ENCODE measurements at regions not wholly inside any gene's neighbourhood (a gene's known extent, or its start where the extent isn't known, plus 50 kb on each side); places are given as distances from the start of the nearest gene placed in this dataset.

- no peak for DNase-seq (ENCODE audit: low read depth, low spot score)
- TF ChIP-seq CTCF (IDR thresholded peaks at IDR 0.05; ENCODE audit: low read depth, low read length), result no peak
- no peak overlapping the region for H3K4me3 ChIP-seq (ENCODE audit: low read depth, low read length)
- in situ Hi-C loops (cut with HindIII; ENCODE audit: low sequenced_read_pairs), result no loop called here
Measured at GRCh38 chr2:128914320-128914719, 595.7 kb upstream of the HS6ST1 start.

GRCh38 chr2:128921751-128922150 lies 603.1 kb upstream of the HS6ST1 start:
- no peak for TF ChIP-seq CTCF (IDR thresholded peaks at IDR 0.05; ENCODE audit: low read depth, low read length)
- no peak overlapping the region for H3K4me3 ChIP-seq (ENCODE audit: low read depth, low read length)
- in situ Hi-C loops (cut with HindIII; ENCODE audit: low sequenced_read_pairs), result no loop called here
- no peak for DNase-seq (ENCODE audit: low read depth, low spot score)

- in situ Hi-C loops (cut with HindIII; ENCODE audit: low sequenced_read_pairs), result no loop called here
- no peak for TF ChIP-seq CTCF (IDR thresholded peaks at IDR 0.05; ENCODE audit: low read depth, low read length)
Measured at GRCh38 chr2:128922154-128922553, 603.5 kb upstream of the HS6ST1 start.

GRCh38 chr2:128925631-128926030 lies 607.0 kb upstream of the HS6ST1 start:
- in situ Hi-C loops (cut with HindIII; ENCODE audit: low sequenced_read_pairs), result no loop called here
- DNase-seq (ENCODE audit: low read depth, low spot score), result no peak
- H3K4me3 ChIP-seq (ENCODE audit: low read depth, low read length), result no peak overlapping the region
- TF ChIP-seq CTCF (IDR thresholded peaks at IDR 0.05; ENCODE audit: low read depth, low read length), result no peak

More at GRCh38 chr2:128922154-128922553, 603.5 kb upstream of the HS6ST1 start:
- DNase-seq (ENCODE audit: low read depth, low spot score), result no peak
- H3K4me3 ChIP-seq (ENCODE audit: low read depth, low read length), result no peak overlapping the region

- no peak for DNase-seq (ENCODE audit: low read depth, low spot score)
- no peak for TF ChIP-seq CTCF (IDR thresholded peaks at IDR 0.05; ENCODE audit: low read depth, low read length)
- in situ Hi-C loops (cut with HindIII; ENCODE audit: low sequenced_read_pairs), result no loop called here
- no peak overlapping the region for H3K4me3 ChIP-seq (ENCODE audit: low read depth, low read length)
Measured at GRCh38 chr2:128930101-128930500, 611.4 kb upstream of the HS6ST1 start.

GRCh38 chr2:128940378-128940777 lies 621.7 kb upstream of the HS6ST1 start:
- H3K4me3 ChIP-seq (ENCODE audit: low read depth, low read length), result no peak overlapping the region
- in situ Hi-C loops (cut with HindIII; ENCODE audit: low sequenced_read_pairs), result no loop called here
- DNase-seq (ENCODE audit: low read depth, low spot score), result no peak
- TF ChIP-seq CTCF (IDR thresholded peaks at IDR 0.05; ENCODE audit: low read depth, low read length), result no peak

GRCh38 chr2:128941751-128942150 lies 623.1 kb upstream of the HS6ST1 start:
- in situ Hi-C loops (cut with HindIII; ENCODE audit: low sequenced_read_pairs), result no loop called here
- H3K4me3 ChIP-seq (ENCODE audit: low read depth, low read length), result no peak overlapping the region
- TF ChIP-seq CTCF (IDR thresholded peaks at IDR 0.05; ENCODE audit: low read depth, low read length), result no peak
- DNase-seq (ENCODE audit: low read depth, low spot score), result no peak
